ENCODE measurements at regions not wholly inside any gene's neighbourhood (a gene's known extent, or its start where the extent isn't known, plus 50 kb on each side); places are given as distances from the start of the nearest gene placed in this dataset.

DNA sequence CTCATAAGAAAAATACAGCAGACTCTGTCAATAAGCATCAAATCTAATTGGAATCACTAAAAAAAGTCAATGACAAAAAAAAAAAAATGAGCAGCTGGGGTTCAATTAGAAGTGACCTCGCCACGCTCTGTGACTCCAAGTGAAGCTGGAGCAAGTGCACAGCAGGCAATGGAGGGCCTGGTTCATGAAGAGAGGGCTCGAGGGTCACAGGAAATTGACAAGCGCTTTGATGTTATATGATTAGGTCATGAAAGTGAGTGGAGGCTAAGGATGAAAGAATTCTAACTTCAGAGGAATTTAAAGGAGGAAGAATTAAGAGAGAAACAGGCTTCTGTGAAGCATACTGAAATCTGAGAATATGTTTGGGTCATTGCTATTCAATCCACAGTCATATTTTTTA, 85.4 kb upstream of the TMEM18 start:
- no peak overlapping the region for H2BK5ac ChIP-seq (ENCODE audit: low read depth, low read length)
- no peak overlapping the region for H3K18ac ChIP-seq (ENCODE audit: extremely low read depth, low read length)
- ChIA-PET POLR2A (ENCODE audit: partially characterized antibody) (no interaction called here), CTCF (ENCODE audit: partially characterized antibody) (interaction anchor here (0.5 to 1.1 kb wide), 4 partner anchors 20 to 1265 kb away, joined by 3 read pairs; no protein-coding TSS in a partner anchor)
- no peak for FAIRE-seq
- no peak overlapping the region for H3K9ac ChIP-seq (replicated peaks in 1 of 4; ENCODE audit: extremely low read depth in 1 of 4, low read depth in 3 of 4, low read length in 3 of 4)
- H2BK15ac ChIP-seq (ENCODE audit: low read length), result no peak overlapping the region
- no peaks in the 10 kb centered on the region; a peak in 1 of 4 replicates for H3K79me2 ChIP-seq (ENCODE audit: control insufficient read depth in 1 of 2, insufficient read depth in 2 of 2, low read length in 2 of 2)
- H3K14ac ChIP-seq (ENCODE audit: insufficient read length), result no peak overlapping the region
- H3K4me1 ChIP-seq (replicated peaks in 1 of 4; ENCODE audit: control insufficient read depth in 3 of 4, insufficient read depth in 4 of 4, low read length in 3 of 4), result peaks cover 0 to 3% (median 2%) of the 10 kb centered on the region in 4 experiments; a peak in 2 of 7 replicates
- H4K5ac ChIP-seq (ENCODE audit: insufficient read length, low read depth, low read length), result no peak overlapping the region
- no peak overlapping the region for H3K4ac ChIP-seq (replicated peaks; ENCODE audit: insufficient read length, low read depth, low read length)
- H3K4me3 ChIP-seq (ENCODE audit: extremely low read depth in 1 of 4, insufficient read depth in 2 of 4, low read depth in 3 of 4, low read length in 4 of 4), result no peak overlapping the region
- H3K9me3 ChIP-seq (ENCODE audit: insufficient read depth in 2 of 2, low read depth in 1 of 2, low read length in 1 of 2), result no peaks in the 10 kb centered on the region
- H3K4me2 ChIP-seq (ENCODE audit: insufficient read depth in 1 of 2, low read depth in 2 of 2, low read length in 2 of 2), result no peak overlapping the region
- no peak overlapping the region for H4K8ac ChIP-seq (ENCODE audit: extremely low read depth, insufficient read depth, low read length)
- WGBS, 2 experiments (ENCODE audit: extremely low coverage in 1 of 2, insufficient coverage in 1 of 2, insufficient read length in 1 of 2, insufficient replicate concordance in 2 of 2, low coverage in 1 of 2, low lambda C conversion rate in 2 of 2, missing lambda C conversion rate in 1 of 2), result 81% methylated on average over 4 of the region's 4 CpGs; no CpG with 5 or more reads in 1 of the 2 experiments
- no peak overlapping the region for H3K27ac ChIP-seq (ENCODE audit: low read depth, low read length)
- DNase-seq (ENCODE audit: low read depth in 1 of 2, low spot score in 2 of 2), result no peak
- H3K79me1 ChIP-seq (ENCODE audit: low read depth, low read length), result no peaks in the 10 kb centered on the region
- no peak overlapping the region for H2BK12ac ChIP-seq (ENCODE audit: low read depth, low read length)
- H2AFZ ChIP-seq (ENCODE audit: low read length), result no peak overlapping the region
- H3K27me3 ChIP-seq (replicated peaks in 1 of 4; ENCODE audit: control insufficient read depth in 3 of 4, extremely low read depth in 1 of 4, insufficient read depth in 3 of 4, low read length in 3 of 4), result no peaks in the 10 kb centered on the region
- H2BK20ac ChIP-seq (ENCODE audit: low read length), result no peak overlapping the region
- H3K36me3 ChIP-seq (ENCODE audit: control insufficient read depth in 2 of 4, insufficient read depth in 4 of 4, low read length in 3 of 4), result no peaks in the 10 kb centered on the region
- no peak overlapping the region for H2BK120ac ChIP-seq (replicated peaks; ENCODE audit: low read depth, low read length)
- no peak overlapping the region for H2AK5ac ChIP-seq (ENCODE audit: low read depth, low read length)
- no peaks in the 10 kb centered on the region for H4K20me1 ChIP-seq (replicated peaks in 1 of 2; ENCODE audit: control insufficient read depth in 1 of 2, insufficient read depth in 2 of 2, low read length in 2 of 2)
- no peaks in the 10 kb centered on the region for H3K23me2 ChIP-seq (ENCODE audit: low read depth, low read length)
- no peak overlapping the region for H3K23ac ChIP-seq (ENCODE audit: insufficient read length)
- no peak overlapping the region for H4K91ac ChIP-seq (replicated peaks; ENCODE audit: insufficient read length, low read length)
- H3K56ac ChIP-seq (replicated peaks; ENCODE audit: insufficient read length, low read depth, low read length), result no peak overlapping the region
- TF ChIP-seq JUN (IDR thresholded peaks at IDR 0.05; ENCODE audit: low read depth, low read length), result no peak
- no peak for TF ChIP-seq SAP30 (IDR thresholded peaks at IDR 0.05; ENCODE audit: insufficient read depth, insufficient replicate concordance, low read length)
- no peak for TF ChIP-seq SP4 (IDR thresholded peaks at IDR 0.05; ENCODE audit: low read length)
- no peak for TF ChIP-seq MAFK (IDR thresholded peaks at IDR 0.05; ENCODE audit: low read depth, low read length)
- no peak for TF ChIP-seq ATF3 (IDR thresholded peaks at IDR 0.05; ENCODE audit: insufficient read depth, low read depth, low read length)
- no peak for TF ChIP-seq TEAD4 (IDR thresholded peaks at IDR 0.05; ENCODE audit: low read depth, low read length)
- TF ChIP-seq, protein P1, sequence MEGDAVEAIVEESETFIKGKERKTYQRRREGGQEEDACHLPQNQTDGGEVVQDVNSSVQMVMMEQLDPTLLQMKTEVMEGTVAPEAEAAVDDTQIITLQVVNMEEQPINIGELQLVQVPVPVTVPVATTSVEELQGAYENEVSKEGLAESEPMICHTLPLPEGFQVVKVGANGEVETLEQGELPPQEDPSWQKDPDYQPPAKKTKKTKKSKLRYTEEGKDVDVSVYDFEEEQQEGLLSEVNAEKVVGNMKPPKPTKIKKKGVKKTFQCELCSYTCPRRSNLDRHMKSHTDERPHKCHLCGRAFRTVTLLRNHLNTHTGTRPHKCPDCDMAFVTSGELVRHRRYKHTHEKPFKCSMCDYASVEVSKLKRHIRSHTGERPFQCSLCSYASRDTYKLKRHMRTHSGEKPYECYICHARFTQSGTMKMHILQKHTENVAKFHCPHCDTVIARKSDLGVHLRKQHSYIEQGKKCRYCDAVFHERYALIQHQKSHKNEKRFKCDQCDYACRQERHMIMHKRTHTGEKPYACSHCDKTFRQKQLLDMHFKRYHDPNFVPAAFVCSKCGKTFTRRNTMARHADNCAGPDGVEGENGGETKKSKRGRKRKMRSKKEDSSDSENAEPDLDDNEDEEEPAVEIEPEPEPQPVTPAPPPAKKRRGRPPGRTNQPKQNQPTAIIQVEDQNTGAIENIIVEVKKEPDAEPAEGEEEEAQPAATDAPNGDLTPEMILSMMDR (IDR thresholded peaks at IDR 0.05; ENCODE audit: control extremely low read depth in 1 of 3, insufficient read depth in 1 of 3, low read depth in 1 of 3, low read length in 3 of 3), result no peak
- TF ChIP-seq, protein P2, sequence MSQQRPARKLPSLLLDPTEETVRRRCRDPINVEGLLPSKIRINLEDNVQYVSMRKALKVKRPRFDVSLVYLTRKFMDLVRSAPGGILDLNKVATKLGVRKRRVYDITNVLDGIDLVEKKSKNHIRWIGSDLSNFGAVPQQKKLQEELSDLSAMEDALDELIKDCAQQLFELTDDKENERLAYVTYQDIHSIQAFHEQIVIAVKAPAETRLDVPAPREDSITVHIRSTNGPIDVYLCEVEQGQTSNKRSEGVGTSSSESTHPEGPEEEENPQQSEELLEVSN (IDR thresholded peaks at IDR 0.05), result no peak
- no peak for TF ChIP-seq NANOG (IDR thresholded peaks at IDR 0.05; ENCODE audit: insufficient read depth, low read depth, low read length, poor library complexity, severe bottlenecking)
- TF ChIP-seq ZNF274 (IDR thresholded peaks at IDR 0.05; ENCODE audit: borderline replicate concordance, extremely low read depth, low read length), result no peak
